NB4 (cell line): ENCODE measurements at regions not wholly inside any gene's neighbourhood (a gene's known extent, or its start where the extent isn't known, plus 50 kb on each side); places are given as distances from the start of the nearest gene placed in this dataset.

Source experiments
- CTCF ChIP-seq: IDR thresholded peaks from one replicate; pipeline ENCODE4 v1.5.1; 2012; ENCODE audit warnings: low read depth, low read length
- MAX ChIP-seq: IDR thresholded peaks from 2 replicates; pipeline ENCODE4 v1.6.1; 2011; ENCODE audit warnings: low read depth, low read length
- MYC ChIP-seq: IDR thresholded peaks from 2 replicates; pipeline ENCODE4 v1.6.1; 2011; ENCODE audit warnings: low read depth, low read length
- POLR2A ChIP-seq: IDR thresholded peaks from 2 replicates; pipeline ENCODE4 v1.6.1; 2011; ENCODE audit warnings: mild to moderate bottlenecking; ENCODE audit not compliant: insufficient read length; ENCODE audit errors: extremely low read depth

GRCh38 chr3:187464682-187465081 lies 96.5 kb downstream of the RTP4 start:
- TF ChIP-seq CTCF (no peak), POLR2A (no peak), MYC (no peak), MAX (no peak)
